HG03457 (cell line): ENCODE measurements at regions not wholly inside any gene's neighbourhood (a gene's known extent, or its start where the extent isn't known, plus 50 kb on each side); places are given as distances from the start of the nearest gene placed in this dataset.

ENCODE experiments used
- ATAC-seq: cut with Tn5 transposase; IDR thresholded peaks from one replicate; pipeline ENCODE4 v1.9.1; 2021; ENCODE audit warnings: moderate number of reproducible peaks; ENCODE audit not compliant: unreplicated experiment

DNA sequence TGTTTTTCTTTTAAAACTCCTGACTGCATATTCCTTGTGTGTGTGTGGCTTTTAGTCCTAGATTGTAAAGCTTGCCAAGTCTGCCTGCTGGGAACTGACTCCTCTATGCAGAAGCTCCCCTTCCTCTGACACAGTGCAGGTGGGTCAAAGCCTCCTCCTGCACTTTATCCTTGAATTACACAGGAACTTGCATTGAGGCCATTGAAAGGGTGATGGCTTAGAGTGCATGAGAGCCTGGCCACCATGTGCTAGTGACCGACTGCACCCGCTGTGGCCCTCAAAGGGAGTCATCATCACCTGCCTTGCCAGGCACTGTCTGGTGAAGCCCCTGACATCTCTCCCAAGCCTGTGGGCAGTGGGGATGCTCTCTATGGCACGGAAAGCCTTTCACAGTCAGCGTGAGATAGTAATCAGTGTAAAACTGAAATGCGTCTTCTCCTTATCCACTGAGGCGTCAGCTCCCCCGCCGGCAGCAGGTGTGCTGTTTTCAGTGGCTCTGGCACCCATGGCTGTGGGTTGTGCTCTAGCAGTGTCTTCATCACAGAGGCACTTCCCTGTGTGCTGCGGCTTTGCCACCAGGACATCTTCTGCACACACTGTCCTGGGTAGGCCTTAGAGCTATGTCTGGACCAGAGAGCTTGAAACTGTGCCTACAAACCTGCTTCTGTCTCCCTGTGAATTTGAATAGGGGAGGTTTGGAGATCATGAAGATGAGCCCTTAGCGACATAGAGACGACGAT, 87.9 kb downstream of the THBS2 start:
- ATAC-seq = no peak

DNA sequence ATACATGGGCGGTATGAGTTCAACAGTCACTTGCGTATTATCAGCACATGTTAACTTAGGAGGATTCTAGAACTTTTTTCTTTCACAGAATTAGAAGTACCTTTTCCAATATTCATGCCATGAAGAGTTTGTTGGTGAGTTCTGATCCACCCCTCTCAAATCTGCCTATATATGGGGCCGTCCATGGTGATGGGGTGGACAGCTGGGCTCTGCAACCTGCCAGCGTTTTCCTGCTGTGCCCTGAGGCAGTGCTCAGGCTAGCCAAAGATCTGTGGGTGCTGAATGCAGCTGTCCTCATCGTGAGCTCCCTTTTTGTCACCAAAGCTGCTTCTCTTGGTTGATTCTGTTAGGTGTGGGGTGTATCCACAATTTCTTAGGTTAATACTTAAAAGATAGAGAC, 88.7 kb downstream of the THBS2 start:
- ATAC-seq = no peak

DNA sequence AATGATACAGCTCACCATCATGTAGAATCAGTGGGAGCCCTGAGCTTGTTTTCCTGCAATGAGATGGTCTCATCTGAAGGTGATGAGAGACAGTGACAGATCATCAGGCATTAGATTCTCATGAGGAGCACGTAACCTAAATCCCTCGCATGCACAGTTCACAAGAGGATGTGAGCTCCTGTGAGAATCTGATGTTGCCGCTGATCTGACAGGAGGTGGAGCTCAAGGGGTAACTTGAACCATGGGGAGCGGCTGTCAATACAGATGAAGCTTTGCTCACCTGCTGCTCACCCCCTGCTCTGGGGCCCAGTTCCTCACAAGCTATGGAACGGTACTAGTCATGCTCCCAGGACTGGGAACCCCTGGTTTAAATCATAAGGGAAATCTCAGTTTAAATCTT, 89.2 kb downstream of the THBS2 start:
- ATAC-seq = no peak

GRCh38 chr6:169163411-169163901, 90.2 kb downstream of the THBS2 start:
- no peak for ATAC-seq

DNA sequence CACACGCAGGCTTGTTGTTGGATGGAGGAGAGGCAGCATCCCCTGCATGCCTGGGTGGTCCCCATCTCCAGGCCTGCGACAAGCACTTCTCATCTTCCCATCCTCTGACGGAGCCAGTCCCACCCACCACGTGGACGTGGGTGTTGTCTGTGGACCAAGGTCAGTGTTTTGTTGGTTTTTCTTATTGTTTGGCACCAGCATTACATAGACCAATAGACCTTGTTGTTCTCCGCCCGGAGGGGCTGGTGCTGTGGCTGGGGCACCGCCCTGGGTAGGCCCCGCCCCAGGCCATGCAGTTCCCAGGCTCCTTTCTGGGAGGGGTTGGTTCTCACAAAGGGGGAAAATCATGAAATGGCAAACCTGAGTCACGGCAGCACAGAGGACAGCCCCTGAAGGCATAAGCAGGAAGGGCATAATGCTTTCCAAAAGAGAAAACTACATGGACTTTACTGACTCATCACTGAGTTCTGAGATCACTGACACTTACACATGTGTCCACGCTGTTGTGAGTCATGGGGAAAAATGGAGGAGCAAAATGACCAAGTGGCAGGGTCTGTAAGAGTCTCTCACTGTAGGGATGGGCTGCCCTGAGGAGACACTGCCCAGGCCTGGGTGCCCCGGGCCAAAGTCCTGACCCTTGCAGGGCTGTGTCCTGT, 90.8 kb downstream of the THBS2 start:
- no peak for ATAC-seq

GRCh38 chr6:169162249-169162648, 91.4 kb downstream of the THBS2 start:
- ATAC-seq = no peak

DNA sequence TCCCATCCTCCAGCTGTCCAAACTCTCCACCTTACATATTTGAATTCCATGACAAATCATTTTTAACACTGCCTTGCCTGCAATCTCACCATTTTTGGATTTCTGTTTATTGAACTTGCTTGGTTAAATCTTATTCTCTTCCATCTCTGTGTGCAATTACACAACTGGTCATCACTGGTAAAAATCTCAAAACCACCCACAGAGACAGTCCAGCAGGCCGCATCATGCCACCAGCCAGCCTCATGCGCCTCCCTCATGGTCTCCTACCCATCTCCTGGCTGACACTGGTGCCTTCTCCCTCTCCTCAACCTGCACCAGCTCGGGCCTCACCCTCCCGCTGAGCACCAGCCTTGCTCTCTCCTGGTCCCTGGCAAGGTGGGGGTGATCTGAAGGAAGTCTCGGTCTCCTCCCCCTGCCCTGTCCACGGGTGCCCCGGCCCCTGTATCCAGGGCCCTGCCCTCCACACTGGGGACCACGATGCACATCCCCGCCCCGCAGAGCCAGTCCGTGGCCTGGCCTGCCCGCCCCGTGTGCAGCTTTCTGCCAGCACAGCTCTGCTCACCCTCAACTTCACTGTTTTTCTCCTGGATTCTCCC, 92.0 kb downstream of the THBS2 start:
- ATAC-seq = no peak

DNA sequence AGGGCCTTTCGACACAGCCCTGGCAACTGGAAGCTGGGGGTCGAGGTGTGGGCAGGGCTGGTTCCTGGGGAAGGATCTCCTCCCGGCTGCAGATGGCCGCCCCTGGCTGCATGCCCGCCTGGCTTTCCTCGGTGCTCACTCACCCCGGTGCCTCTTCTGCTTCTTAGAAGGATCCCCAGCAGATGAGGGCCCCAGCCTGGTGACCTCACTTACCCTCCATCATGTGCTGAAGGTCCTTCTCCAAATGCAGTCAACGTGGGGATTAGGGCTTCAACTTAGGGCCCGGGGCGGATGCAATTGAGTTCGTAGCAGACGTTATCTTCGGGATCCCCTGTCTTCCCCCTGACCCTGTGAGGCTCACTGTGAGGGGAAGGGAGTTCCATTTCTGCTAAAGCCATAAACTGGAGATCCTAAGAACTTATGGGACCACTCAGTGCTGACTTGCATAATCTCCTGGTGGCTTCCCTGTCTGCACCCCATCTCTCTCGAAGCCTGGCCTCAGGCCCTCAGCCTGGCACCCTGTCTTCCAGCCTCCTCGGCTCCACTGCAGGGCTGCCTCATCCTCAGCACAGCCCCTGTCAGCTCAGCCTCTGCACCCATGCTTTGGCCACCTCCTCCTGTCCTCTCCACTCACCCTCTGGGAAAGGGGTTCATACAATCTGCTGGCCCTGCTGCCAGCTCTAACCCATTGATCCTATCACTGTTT, 92.6 kb downstream of the THBS2 start:
- no peak for ATAC-seq

- ATAC-seq = no peak
Measured at GRCh38 chr6:169160091-169160854, 93.4 kb downstream of the THBS2 start.

- no peak for ATAC-seq
Measured at GRCh38 chr6:169159331-169159730, 94.3 kb downstream of the THBS2 start.

- ATAC-seq = no peak
Measured at GRCh38 chr6:169158691-169159090, 95.0 kb downstream of the THBS2 start.

- ATAC-seq = no peak
Measured at GRCh38 chr6:169158174-169158573, 95.5 kb downstream of the THBS2 start.

- no peak for ATAC-seq
Measured at GRCh38 chr6:169157197-169158148, 96.2 kb downstream of the THBS2 start.

GRCh38 chr6:169156793-169157147, 96.9 kb downstream of the THBS2 start:
- ATAC-seq = no peak

GRCh38 chr6:169156108-169156792, 97.4 kb downstream of the THBS2 start:
- no peak for ATAC-seq

- no peak for ATAC-seq
Measured at GRCh38 chr6:169155481-169155880, 98.2 kb downstream of the THBS2 start.

DNA sequence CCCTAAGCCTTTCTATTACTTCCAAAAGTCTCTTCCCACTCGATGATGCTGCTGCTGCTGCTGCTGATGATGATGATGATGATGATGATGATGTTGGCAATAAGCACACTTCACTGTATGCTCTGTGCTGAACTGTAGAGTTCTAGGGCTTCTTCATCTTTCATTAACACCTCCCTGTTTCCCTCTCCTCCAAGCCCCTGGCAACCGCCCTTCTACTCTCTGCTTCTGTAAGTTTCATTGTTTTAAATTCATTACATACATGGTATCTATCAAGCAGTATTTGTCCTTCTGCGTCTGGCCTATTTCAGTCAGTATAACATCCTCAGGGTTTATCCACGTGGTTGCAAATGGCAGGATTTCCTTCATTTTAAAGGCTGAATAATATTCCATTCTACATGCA, 100.2 kb downstream of the THBS2 start:
- no peak for ATAC-seq

GRCh38 chr6:169146521-169146920, 107.1 kb downstream of the THBS2 start:
- ATAC-seq = no peak

DNA sequence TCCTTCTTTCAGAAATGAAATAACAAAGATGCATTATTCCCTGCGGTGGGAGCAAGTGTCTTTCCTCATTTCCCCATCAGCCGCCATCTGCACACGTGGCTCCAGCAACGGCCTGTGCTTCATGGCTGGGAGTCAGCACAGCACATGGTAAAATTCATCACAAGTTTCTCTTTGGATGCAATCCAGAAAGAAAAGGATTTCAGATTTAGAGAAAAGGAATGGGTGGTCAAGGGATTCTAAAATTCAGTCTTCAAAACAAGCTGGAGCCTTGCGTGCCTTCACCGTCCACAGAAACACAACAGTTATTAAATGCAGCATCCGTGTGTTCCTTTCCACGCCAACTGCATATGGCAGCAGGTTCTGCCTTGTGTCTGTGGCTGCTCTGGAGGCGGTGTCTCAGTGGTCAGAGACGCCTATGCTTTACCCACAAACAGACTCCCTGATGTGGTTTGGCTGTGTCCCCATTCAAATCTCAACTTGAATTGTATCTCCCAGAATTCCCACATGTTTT, 107.6 kb downstream of the THBS2 start:
- no peak for ATAC-seq
